Mesenchymal stem cell (in vitro differentiated cells and primary cell): ENCODE measurements at regions not wholly inside any gene's neighbourhood (a gene's known extent, or its start where the extent isn't known, plus 50 kb on each side); places are given as distances from the start of the nearest gene placed in this dataset.

Experiments used
- DNase-seq: peaks from one replicate; pipeline ENCODE4 v3.0.0-alpha.2; 2013
- H2AFZ ChIP-seq: one replicate; pipeline ENCODE4 v1.6.1; 2013; ENCODE audit warnings: low read depth, mild to moderate bottlenecking, control low read depth, inconsistent platforms, low read length, moderate library complexity
- H2AK5ac ChIP-seq: 2 replicates; pipeline ENCODE4 v1.6.1; 2013; ENCODE audit warnings: low read length, moderate library complexity, mild to moderate bottlenecking, inconsistent platforms; ENCODE audit not compliant: severe bottlenecking
- H2BK120ac ChIP-seq: one replicate; pipeline ENCODE4 v1.6.1; 2013; ENCODE audit warnings: low read depth, mild to moderate bottlenecking, inconsistent platforms, low read length, moderate library complexity
- H2BK12ac ChIP-seq, 2 experiments: one replicate each; pipeline ENCODE4 v1.6.1; 2013; ENCODE audit warnings: inconsistent platforms in 2 of 2, low read length in 2 of 2, mild to moderate bottlenecking in 2 of 2, moderate library complexity in 2 of 2, control low read depth in 1 of 2
- H2BK15ac ChIP-seq: one replicate; pipeline ENCODE4 v1.6.1; 2013; ENCODE audit warnings: mild to moderate bottlenecking, low read depth, inconsistent platforms; ENCODE audit not compliant: poor library complexity, severe bottlenecking
- H2BK5ac ChIP-seq: 2 replicates; pipeline ENCODE4 v1.6.1; 2013; ENCODE audit warnings: low read depth, mild to moderate bottlenecking, low read length, control low read depth, inconsistent platforms; ENCODE audit not compliant: poor library complexity, severe bottlenecking
- H3K14ac ChIP-seq, 2 experiments: one replicate each; pipeline ENCODE4 v1.6.1; 2013; ENCODE audit warnings: inconsistent platforms in 2 of 2, low read length in 2 of 2, control low read depth in 1 of 2, mild to moderate bottlenecking in 1 of 2, moderate library complexity in 1 of 2
- H3K18ac ChIP-seq, 2 experiments: one replicate each; pipeline ENCODE4 v1.6.1; 2013; ENCODE audit warnings: inconsistent platforms in 2 of 2, low read length in 2 of 2, control low read depth in 1 of 2, low read depth in 1 of 2, mild to moderate bottlenecking in 1 of 2
- H3K23ac ChIP-seq, 2 experiments: one replicate each; pipeline ENCODE4 v1.6.1; 2013; ENCODE audit warnings: inconsistent platforms in 2 of 2, low read length in 2 of 2, mild to moderate bottlenecking in 2 of 2, moderate library complexity in 2 of 2, control low read depth in 1 of 2
- H3K27ac ChIP-seq: 2 replicates; pipeline ENCODE4 v1.5.1; 2013; ENCODE audit warnings: mild to moderate bottlenecking, moderate library complexity, low read length, control low read depth, inconsistent platforms; ENCODE audit not compliant: poor library complexity, severe bottlenecking
- H3K27me3 ChIP-seq, 2 experiments: 2 replicates each; pipeline versions ENCODE4 v1.6.1 to v1.7.0; 2013; ENCODE audit warnings: low read length in 2 of 2, mild to moderate bottlenecking in 2 of 2, moderate library complexity in 2 of 2, control low read depth in 1 of 2, inconsistent platforms in 1 of 2; ENCODE audit not compliant: control insufficient read depth in 1 of 2, insufficient read depth in 1 of 2
- H3K36me3 ChIP-seq, 2 experiments: 2 replicates each; pipeline versions ENCODE4 v1.6.1 to v1.7.0; 2013; ENCODE audit warnings: low read length in 2 of 2, control low read depth in 1 of 2, inconsistent platforms in 1 of 2, low read depth in 1 of 2, mild to moderate bottlenecking in 1 of 2; ENCODE audit not compliant: insufficient read depth in 2 of 2, control insufficient read depth in 1 of 2
- H3K4ac ChIP-seq, 2 experiments: one replicate each; pipeline ENCODE4 v1.6.1; 2013; ENCODE audit warnings: inconsistent platforms in 2 of 2, low read length in 2 of 2, mild to moderate bottlenecking in 2 of 2, moderate library complexity in 2 of 2, control low read depth in 1 of 2, low read depth in 1 of 2
- H3K4me1 ChIP-seq: 2 replicates; pipeline ENCODE4 v1.6.1; 2013; ENCODE audit warnings: low read depth, low read length, control low read depth; ENCODE audit not compliant: control insufficient read depth, insufficient read depth
- H3K4me2 ChIP-seq: 2 replicates; pipeline ENCODE4 v1.6.1; 2013; ENCODE audit warnings: low read length, mild to moderate bottlenecking, inconsistent platforms; ENCODE audit not compliant: poor library complexity, severe bottlenecking
- H3K4me3 ChIP-seq, 2 experiments: 2 replicates each; pipeline versions ENCODE4 v1.5.1 to v1.7.0; 2013; ENCODE audit warnings: low read length in 2 of 2, mild to moderate bottlenecking in 2 of 2, control low read depth in 1 of 2, low read depth in 1 of 2; ENCODE audit not compliant: insufficient read depth in 1 of 2
- H3K79me1 ChIP-seq: replicated peaks from 2 replicates; pipeline ENCODE4 v1.6.1; 2013; ENCODE audit warnings: mild to moderate bottlenecking, control low read depth, low read length, inconsistent platforms; ENCODE audit not compliant: poor library complexity, severe bottlenecking
- H3K9ac ChIP-seq: 2 replicates; pipeline ENCODE4 v1.7.0; 2013; ENCODE audit warnings: mild to moderate bottlenecking, low read length, moderate library complexity
- H3K9me3 ChIP-seq: 2 replicates; pipeline ENCODE4 v1.7.0; 2013; ENCODE audit warnings: mild to moderate bottlenecking, low read length; ENCODE audit not compliant: control insufficient read depth
- H4K8ac ChIP-seq: one replicate; pipeline ENCODE4 v1.6.1; 2013; ENCODE audit warnings: inconsistent platforms, mild to moderate bottlenecking, low read length, moderate library complexity
- H4K91ac ChIP-seq: one replicate; pipeline ENCODE4 v1.6.1; 2013; ENCODE audit warnings: mild to moderate bottlenecking, low read length, inconsistent platforms
- WGBS: methylation state at CpG from one replicate; pipeline ENCODE4 v1.1.7; 2013; ENCODE audit warnings: mixed read lengths; 5-methylcytosine and 5-hydroxymethylcytosine counted together

DNA sequence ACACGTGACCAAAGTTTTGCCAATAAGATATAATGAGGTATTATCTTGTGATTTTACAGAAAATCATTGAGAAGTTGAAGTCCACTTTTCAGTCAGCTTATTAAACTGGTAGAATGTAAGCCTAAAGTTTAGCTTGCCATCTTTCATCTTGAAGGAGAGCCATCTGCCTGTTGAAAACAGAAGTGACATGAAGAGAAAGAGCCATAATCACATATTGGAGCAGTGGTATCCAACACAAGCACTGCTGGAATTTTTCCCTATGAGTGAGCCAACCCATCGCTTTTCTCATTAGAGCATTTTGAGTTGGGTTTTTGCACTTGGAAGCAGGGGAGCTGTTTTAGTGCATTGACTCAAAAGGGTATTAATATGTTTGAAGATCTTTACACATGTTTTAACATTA lies 117.6 kb upstream of the FERD3L start:
- Histone ChIP-seq H3K4me3 (no peak overlapping the region), H4K8ac (no peak overlapping the region), H3K36me3 (no peaks in the 10 kb centered on the region), H3K79me1 (no peaks in the 10 kb centered on the region), H2BK5ac (no peak overlapping the region), H3K9me3 (no peaks in the 10 kb centered on the region), H2BK15ac (no peak overlapping the region), H2BK120ac (no peak overlapping the region), H2AFZ (no peak overlapping the region), H3K4ac (no peak overlapping the region), H3K4me2 (no peak overlapping the region), H2AK5ac (no peak overlapping the region), H2BK12ac (no peak overlapping the region), H3K4me1 (no peaks in the 10 kb centered on the region), H3K14ac (no peak overlapping the region), H3K18ac (no peak overlapping the region), H3K27ac (no peak overlapping the region), H4K91ac (no peak overlapping the region), H3K9ac (no peak overlapping the region), H3K23ac (no peak overlapping the region), H3K27me3 (no peaks in the 10 kb centered on the region)
- WGBS, result 100% methylated on average over 2 of the region's 2 CpGs
- DNase-seq, result no peak

DNA sequence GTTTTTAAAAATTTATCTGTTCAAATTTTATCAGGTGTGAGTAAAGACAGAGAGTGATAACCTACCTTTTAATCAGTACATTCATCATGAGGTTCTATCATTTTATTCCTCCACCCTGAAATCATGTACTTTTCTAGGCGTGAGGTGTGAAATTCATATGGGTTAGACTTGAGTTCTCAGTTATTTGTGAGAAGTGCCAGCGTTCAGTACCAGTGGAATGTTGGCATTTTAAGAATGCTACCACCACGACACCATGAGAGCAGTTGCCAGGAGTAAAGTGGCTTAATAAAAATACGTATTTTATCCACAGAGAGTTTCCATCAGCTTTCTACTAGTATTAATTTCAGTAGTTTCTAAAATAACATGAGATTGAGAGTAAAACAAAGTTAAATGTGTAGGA lies 104.1 kb upstream of the FERD3L start:
- no peak overlapping the region for H3K9ac ChIP-seq
- H3K9me3 ChIP-seq, result peaks cover under 1% of the 10 kb centered on the region
- no peak overlapping the region for H3K4ac ChIP-seq
- no peak overlapping the region for H2BK12ac ChIP-seq
- no peak for DNase-seq
- H3K4me1 ChIP-seq, result peaks cover 1% of the 10 kb centered on the region
- no peaks in the 10 kb centered on the region for H3K27me3 ChIP-seq
- no peak overlapping the region for H3K23ac ChIP-seq
- WGBS, result 80% methylated on average over 2 of the region's 4 CpGs
- no peak overlapping the region for H2AFZ ChIP-seq
- no peak overlapping the region for H3K4me2 ChIP-seq
- no peak overlapping the region for H3K14ac ChIP-seq
- no peak overlapping the region for H3K18ac ChIP-seq
- no peak overlapping the region for H2BK5ac ChIP-seq
- no peak overlapping the region for H2BK15ac ChIP-seq
- H2BK120ac ChIP-seq, result no peak overlapping the region
- no peak overlapping the region for H4K91ac ChIP-seq
- H2AK5ac ChIP-seq, result no peak overlapping the region
- no peak overlapping the region for H4K8ac ChIP-seq
- H3K36me3 ChIP-seq, result no peaks in the 10 kb centered on the region
- H3K4me3 ChIP-seq, result no peak overlapping the region
- no peaks in the 10 kb centered on the region for H3K79me1 ChIP-seq
- H3K27ac ChIP-seq, result peak overlapping the region; percentile 90

DNA sequence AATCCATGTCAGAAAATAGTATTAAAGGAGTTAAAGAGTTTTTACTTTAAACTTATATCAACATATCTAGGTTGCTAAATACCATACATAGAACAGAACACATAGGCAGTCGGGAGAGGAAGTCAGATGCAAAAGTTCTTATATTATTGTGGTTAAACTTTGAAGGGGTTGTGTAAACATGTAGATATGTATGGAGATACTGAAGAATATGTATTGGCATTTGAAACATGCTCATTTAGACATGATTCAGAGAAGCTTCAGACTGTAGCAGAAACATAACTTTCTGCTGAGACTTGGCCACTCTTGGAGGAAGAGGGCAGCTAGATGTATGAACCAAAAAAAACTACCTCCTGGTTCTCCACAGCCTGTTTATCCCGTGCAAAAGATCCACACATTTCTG lies 103.5 kb upstream of the FERD3L start:
- H4K91ac ChIP-seq, result no peak overlapping the region
- DNase-seq, result peak; percentile 11
- no peaks in the 10 kb centered on the region for H3K9me3 ChIP-seq
- no peak overlapping the region for H3K9ac ChIP-seq
- no peak overlapping the region for H2BK15ac ChIP-seq
- H3K18ac ChIP-seq, result no peak overlapping the region
- no peak overlapping the region for H3K14ac ChIP-seq
- no peaks in the 10 kb centered on the region for H3K36me3 ChIP-seq
- H2BK120ac ChIP-seq, result no peak overlapping the region
- peak overlapping the region; percentile 90 for H3K27ac ChIP-seq
- no peak overlapping the region for H2BK12ac ChIP-seq
- H3K4me1 ChIP-seq, result peaks cover 1% of the 10 kb centered on the region
- H2AFZ ChIP-seq, result no peak overlapping the region
- H2BK5ac ChIP-seq, result peak overlapping the region; percentile 87
- H3K23ac ChIP-seq, result no peak overlapping the region
- H3K79me1 ChIP-seq, result no peaks in the 10 kb centered on the region
- WGBS, result no CpG with 5 or more reads among the region's 2 CpGs
- H3K4me2 ChIP-seq, result peak overlapping the region; percentile 34
- no peak overlapping the region for H3K4me3 ChIP-seq
- H3K4ac ChIP-seq, result no peak overlapping the region
- H2AK5ac ChIP-seq, result no peak overlapping the region
- H4K8ac ChIP-seq, result no peak overlapping the region
- no peaks in the 10 kb centered on the region for H3K27me3 ChIP-seq

DNA sequence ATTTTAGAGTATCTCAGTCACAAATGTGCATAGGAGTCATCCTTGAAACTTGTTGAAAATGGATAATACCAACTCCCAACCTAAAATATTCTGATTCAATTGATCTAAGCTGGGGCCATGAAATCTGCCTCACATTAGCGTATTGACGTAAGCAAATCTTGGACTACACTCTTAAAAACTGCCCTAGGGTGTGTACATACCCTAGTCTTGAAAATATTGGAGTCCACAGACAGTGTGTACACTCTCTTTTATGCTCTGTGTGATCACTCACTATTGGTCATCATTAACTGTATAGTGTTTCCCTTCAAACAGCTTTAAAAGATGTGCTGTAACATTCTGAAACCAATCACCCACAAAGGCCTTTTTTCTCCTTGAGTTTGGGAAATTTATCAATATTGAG lies 102.9 kb upstream of the FERD3L start:
- Histone ChIP-seq H3K4ac (no peak overlapping the region), H4K91ac (no peak overlapping the region), H3K27ac (peak overlapping the region; percentile 54), H3K4me3 (no peak overlapping the region), H2BK12ac (no peak overlapping the region), H3K4me1 (peaks cover 1% of the 10 kb centered on the region), H3K14ac (no peak overlapping the region), H3K9ac (no peak overlapping the region), H2BK5ac (no peak overlapping the region), H2BK15ac (no peak overlapping the region), H3K4me2 (no peak overlapping the region), H3K9me3 (no peaks in the 10 kb centered on the region), H3K79me1 (no peaks in the 10 kb centered on the region), H3K18ac (no peak overlapping the region), H3K36me3 (no peaks in the 10 kb centered on the region), H2AFZ (no peak overlapping the region), H3K27me3 (no peaks in the 10 kb centered on the region), H3K23ac (no peak overlapping the region), H2AK5ac (no peak overlapping the region), H4K8ac (no peak overlapping the region), H2BK120ac (no peak overlapping the region)
- no peak for DNase-seq
- WGBS, result 83% methylated on average over 2 of the region's 2 CpGs
